Smooth muscle cell (in vitro differentiated cells): ENCODE measurements at regions not wholly inside any gene's neighbourhood (a gene's known extent, or its start where the extent isn't known, plus 50 kb on each side); places are given as distances from the start of the nearest gene placed in this dataset.

Source experiments
- DNase-seq: peaks from one replicate; lab custom pipeline; 2025; ENCODE audit not compliant: unreplicated experiment; lab: John Stamatoyannopoulos, UW
- H2AFZ ChIP-seq: fragments of 200-600 bp; sonication (generic); 2 replicates; pipeline ENCODE4 v1.6.0; 2016; ENCODE audit warnings: antibody characterized with exemption, low read depth, mild to moderate bottlenecking
- H3F3A ChIP-seq: fragments of 200-600 bp; sonication (generic); 2 replicates; pipeline ENCODE4 v1.6.0; 2017; ENCODE audit warnings: antibody characterized with exemption, low read depth
- H3K27ac ChIP-seq: fragments of 200-600 bp; sonication (generic); 2 replicates; pipeline ENCODE4 v1.5.1; 2016; ENCODE audit warnings: low read depth, mild to moderate bottlenecking
- H3K27me3 ChIP-seq: fragments of 200-600 bp; sonication (generic); 2 replicates; pipeline ENCODE4 v1.6.1; 2016; ENCODE audit warnings: low read depth, mild to moderate bottlenecking
- H3K36me3 ChIP-seq: fragments of 200-600 bp; sonication (generic); 2 replicates; pipeline ENCODE4 v1.5.1; 2016; ENCODE audit warnings: low read depth
- H3K4me1 ChIP-seq: fragments of 200-600 bp; sonication (generic); 2 replicates; pipeline ENCODE4 v1.5.1; 2016; ENCODE audit warnings: low read depth
- H3K4me2 ChIP-seq: fragments of 200-600 bp; sonication (generic); 2 replicates; pipeline ENCODE4 v1.6.0; 2016; ENCODE audit warnings: mild to moderate bottlenecking
- H3K4me3 ChIP-seq: fragments of 200-600 bp; sonication (generic); 2 replicates; pipeline ENCODE4 v1.5.1; 2016; ENCODE audit warnings: mild to moderate bottlenecking
- H3K79me2 ChIP-seq: fragments of 200-600 bp; sonication (generic); 2 replicates; pipeline ENCODE4 v1.6.0; 2016; ENCODE audit warnings: low read depth, mild to moderate bottlenecking
- H3K9ac ChIP-seq: fragments of 200-600 bp; sonication (generic); 2 replicates; pipeline ENCODE4 v1.6.0; 2016; ENCODE audit warnings: low read depth
- H3K9me3 ChIP-seq: fragments of 200-600 bp; sonication (generic); replicated peaks from 2 replicates; pipeline ENCODE4 v1.5.1; 2016; ENCODE audit warnings: low read depth
- H4K20me1 ChIP-seq: fragments of 200-600 bp; sonication (generic); 2 replicates; pipeline ENCODE4 v1.6.0; 2016; ENCODE audit warnings: low read depth
- WGBS: methylation state at CpG from one replicate; pipeline ENCODE4 v1.1.7; 2016; ENCODE audit warnings: low lambda C conversion rate; 5-methylcytosine and 5-hydroxymethylcytosine counted together
- TF ChIP-seq, protein P1 (sequence below): fragments of 200-600 bp; sonication (generic); IDR thresholded peaks from 2 replicates; pipeline ENCODE4 v1.5.1; 2017; ENCODE audit warnings: borderline replicate concordance, mild to moderate bottlenecking, antibody characterized with exemption; ENCODE audit not compliant: insufficient read depth, poor library complexity, severe bottlenecking

DNA sequence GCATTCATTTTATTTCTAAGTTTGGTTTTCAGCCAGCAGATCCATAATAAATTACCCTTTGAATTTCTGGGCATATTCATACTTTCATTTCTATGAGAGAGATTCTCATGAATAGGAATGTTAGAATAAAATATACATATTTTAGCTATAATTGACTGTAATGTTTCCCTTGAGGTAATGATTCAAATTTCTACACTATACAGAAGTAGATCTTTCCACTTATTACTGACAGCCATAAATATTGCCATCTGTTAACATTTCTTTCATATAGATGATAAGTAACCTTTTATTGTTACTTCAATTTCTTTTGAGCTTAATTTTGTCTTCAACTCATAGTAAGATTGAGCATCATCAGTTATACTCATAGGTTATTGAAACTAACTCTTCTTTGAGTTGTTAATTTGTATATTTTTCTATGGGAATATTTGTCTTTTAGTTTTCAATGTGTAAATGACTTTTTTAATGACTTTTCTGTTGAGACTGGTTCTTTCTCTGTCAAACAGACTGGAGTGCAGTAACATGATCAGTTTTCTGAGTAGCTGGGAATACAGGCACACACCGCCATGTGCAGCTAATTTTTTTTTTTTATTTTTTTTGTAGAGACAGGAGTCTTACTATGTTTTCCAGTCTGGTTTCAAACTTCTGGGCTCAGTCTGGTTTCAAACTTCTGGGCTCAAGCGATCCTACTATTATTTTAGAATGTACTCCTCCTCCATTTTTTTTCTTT lies 991.6 kb downstream of the SLC6A15 start:
- Histone ChIP-seq H3F3A (no peaks in the 10 kb centered on the region), H3K79me2 (no peaks in the 10 kb centered on the region), H3K4me2 (no peak overlapping the region), H3K4me3 (no peak overlapping the region), H3K9ac (no peak overlapping the region), H3K4me1 (no peaks in the 10 kb centered on the region), H3K27ac (no peak overlapping the region), H2AFZ (no peak overlapping the region), H3K27me3 (no peaks in the 10 kb centered on the region), H3K9me3 (no peaks in the 10 kb centered on the region), H3K36me3 (no peaks in the 10 kb centered on the region), H4K20me1 (no peaks in the 10 kb centered on the region)
- no peak for DNase-seq
- TF ChIP-seq, protein P1, sequence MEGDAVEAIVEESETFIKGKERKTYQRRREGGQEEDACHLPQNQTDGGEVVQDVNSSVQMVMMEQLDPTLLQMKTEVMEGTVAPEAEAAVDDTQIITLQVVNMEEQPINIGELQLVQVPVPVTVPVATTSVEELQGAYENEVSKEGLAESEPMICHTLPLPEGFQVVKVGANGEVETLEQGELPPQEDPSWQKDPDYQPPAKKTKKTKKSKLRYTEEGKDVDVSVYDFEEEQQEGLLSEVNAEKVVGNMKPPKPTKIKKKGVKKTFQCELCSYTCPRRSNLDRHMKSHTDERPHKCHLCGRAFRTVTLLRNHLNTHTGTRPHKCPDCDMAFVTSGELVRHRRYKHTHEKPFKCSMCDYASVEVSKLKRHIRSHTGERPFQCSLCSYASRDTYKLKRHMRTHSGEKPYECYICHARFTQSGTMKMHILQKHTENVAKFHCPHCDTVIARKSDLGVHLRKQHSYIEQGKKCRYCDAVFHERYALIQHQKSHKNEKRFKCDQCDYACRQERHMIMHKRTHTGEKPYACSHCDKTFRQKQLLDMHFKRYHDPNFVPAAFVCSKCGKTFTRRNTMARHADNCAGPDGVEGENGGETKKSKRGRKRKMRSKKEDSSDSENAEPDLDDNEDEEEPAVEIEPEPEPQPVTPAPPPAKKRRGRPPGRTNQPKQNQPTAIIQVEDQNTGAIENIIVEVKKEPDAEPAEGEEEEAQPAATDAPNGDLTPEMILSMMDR, result no peak
- WGBS, result 87% methylated on average over 2 of the region's 2 CpGs

DNA sequence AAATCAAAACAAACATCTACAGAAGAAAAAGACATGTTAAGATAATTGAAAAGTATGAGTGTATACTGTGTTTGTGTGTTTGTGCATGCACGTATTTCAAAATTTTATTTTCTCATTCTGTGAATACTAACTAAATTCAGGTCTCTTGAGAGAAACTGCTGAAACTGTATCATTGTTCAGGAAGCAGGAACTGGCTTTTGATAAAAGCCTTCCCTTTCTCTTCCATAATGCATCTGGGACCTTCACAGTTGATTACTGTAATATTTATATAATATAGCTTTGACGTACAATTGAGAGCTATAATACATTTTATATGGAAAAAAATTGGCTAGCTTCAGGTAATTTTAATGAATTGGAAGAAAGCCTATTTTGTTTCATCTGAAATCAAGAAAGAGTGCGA lies 993.5 kb downstream of the SLC6A15 start:
- no peak overlapping the region for H3K9ac ChIP-seq
- H4K20me1 ChIP-seq, result no peaks in the 10 kb centered on the region
- H3K36me3 ChIP-seq, result no peaks in the 10 kb centered on the region
- H3K4me2 ChIP-seq, result no peak overlapping the region
- WGBS, result 91% methylated on average over 3 of the region's 3 CpGs
- H3K4me3 ChIP-seq, result no peak overlapping the region
- DNase-seq, result no peak
- no peaks in the 10 kb centered on the region for H3K4me1 ChIP-seq
- no peak overlapping the region for H2AFZ ChIP-seq
- no peaks in the 10 kb centered on the region for H3K27me3 ChIP-seq
- TF ChIP-seq, protein P1, result no peak
- no peaks in the 10 kb centered on the region for H3K9me3 ChIP-seq
- H3F3A ChIP-seq, result no peaks in the 10 kb centered on the region
- H3K79me2 ChIP-seq, result no peaks in the 10 kb centered on the region
- H3K27ac ChIP-seq, result no peak overlapping the region

DNA sequence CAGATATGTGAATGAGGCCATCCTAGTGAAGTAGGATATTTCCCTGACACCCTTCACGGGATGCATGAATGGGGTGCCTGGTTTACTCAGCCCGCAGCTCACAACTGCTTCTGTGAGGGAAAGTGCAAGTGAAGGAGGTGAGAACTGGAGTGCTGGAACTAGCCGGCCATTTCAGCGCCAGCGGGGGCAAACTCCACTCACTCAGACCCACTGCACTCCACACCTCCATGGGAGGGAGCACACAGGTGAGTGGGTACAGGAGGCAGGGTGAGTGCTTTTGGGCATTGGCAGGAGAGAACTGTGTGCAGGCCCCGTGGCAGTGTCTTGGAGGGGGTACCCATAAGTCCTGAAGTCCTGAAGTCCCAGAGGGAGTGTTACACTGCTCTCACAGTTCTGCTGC lies 1008.4 kb downstream of the SLC6A15 start:
- TF ChIP-seq, protein P1, result no peak
- Histone ChIP-seq H3K27ac (no peak overlapping the region), H3K27me3 (no peaks in the 10 kb centered on the region), H3K9me3 (no peaks in the 10 kb centered on the region), H4K20me1 (no peaks in the 10 kb centered on the region), H3K36me3 (no peaks in the 10 kb centered on the region), H3K79me2 (no peaks in the 10 kb centered on the region), H3K4me2 (no peak overlapping the region), H3F3A (no peaks in the 10 kb centered on the region), H3K4me3 (no peak overlapping the region), H3K4me1 (no peaks in the 10 kb centered on the region), H2AFZ (no peak overlapping the region), H3K9ac (no peak overlapping the region)
- 94% methylated on average over 6 of the region's 6 CpGs for WGBS
- DNase-seq, result no peak

DNA sequence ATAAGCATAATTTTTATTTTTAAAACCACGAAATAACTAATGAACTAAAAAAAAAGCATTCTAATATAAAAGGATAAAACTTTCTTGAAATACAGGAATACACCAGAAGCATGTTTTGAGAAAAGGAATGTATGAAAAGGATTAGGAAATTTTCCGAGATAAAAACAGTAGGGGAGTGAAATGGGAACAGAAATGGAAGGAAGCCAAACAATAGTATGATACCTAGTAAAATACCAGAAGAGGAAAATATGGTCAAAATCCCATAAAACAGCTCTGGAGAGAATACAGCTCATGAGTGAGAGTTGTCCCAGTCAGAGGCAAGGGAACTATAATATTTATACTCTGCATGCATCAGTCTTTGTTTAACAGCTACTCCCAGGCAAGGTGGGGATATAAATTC lies 1016.2 kb downstream of the SLC6A15 start:
- Histone ChIP-seq H3K4me2 (no peak overlapping the region), H3K4me3 (no peak overlapping the region), H3K27ac (no peak overlapping the region), H2AFZ (no peak overlapping the region), H3K4me1 (no peaks in the 10 kb centered on the region), H3K36me3 (no peaks in the 10 kb centered on the region), H4K20me1 (no peaks in the 10 kb centered on the region), H3K79me2 (no peaks in the 10 kb centered on the region), H3K27me3 (no peaks in the 10 kb centered on the region), H3F3A (no peaks in the 10 kb centered on the region), H3K9me3 (no peaks in the 10 kb centered on the region), H3K9ac (no peak overlapping the region)
- TF ChIP-seq, protein P1, result no peak
- WGBS, result 64% methylated on average over 2 of the region's 2 CpGs
- no peak for DNase-seq
